ENCODE measurements at regions not wholly inside any gene's neighbourhood (a gene's known extent, or its start where the extent isn't known, plus 50 kb on each side); places are given as distances from the start of the nearest gene placed in this dataset.

DNA sequence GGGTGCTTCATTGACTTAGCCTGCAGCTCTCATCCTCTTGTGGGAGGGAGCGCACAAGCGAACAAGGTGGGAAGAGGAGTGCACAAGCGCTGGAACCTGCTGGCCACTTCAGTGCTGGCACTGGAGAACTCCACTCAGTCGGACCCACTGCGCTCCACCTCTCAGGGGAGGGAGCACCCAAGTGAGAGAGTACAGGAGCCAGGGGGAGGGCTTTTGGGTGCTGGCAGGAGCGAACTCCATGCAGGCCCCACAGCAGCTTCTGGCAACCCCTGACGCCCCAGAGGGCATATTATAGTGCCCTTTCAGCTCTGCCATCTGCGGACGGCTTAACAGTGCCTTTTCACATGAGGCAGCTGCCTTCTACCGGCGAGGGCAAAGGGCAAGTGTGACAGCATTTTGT is 774.2 kb upstream of the COX7C start:
- TF ChIP-seq, protein P1, sequence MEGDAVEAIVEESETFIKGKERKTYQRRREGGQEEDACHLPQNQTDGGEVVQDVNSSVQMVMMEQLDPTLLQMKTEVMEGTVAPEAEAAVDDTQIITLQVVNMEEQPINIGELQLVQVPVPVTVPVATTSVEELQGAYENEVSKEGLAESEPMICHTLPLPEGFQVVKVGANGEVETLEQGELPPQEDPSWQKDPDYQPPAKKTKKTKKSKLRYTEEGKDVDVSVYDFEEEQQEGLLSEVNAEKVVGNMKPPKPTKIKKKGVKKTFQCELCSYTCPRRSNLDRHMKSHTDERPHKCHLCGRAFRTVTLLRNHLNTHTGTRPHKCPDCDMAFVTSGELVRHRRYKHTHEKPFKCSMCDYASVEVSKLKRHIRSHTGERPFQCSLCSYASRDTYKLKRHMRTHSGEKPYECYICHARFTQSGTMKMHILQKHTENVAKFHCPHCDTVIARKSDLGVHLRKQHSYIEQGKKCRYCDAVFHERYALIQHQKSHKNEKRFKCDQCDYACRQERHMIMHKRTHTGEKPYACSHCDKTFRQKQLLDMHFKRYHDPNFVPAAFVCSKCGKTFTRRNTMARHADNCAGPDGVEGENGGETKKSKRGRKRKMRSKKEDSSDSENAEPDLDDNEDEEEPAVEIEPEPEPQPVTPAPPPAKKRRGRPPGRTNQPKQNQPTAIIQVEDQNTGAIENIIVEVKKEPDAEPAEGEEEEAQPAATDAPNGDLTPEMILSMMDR (IDR thresholded peaks at IDR 0.05) = no peak
- no peak for TF ChIP-seq POLR2A (IDR thresholded peaks at IDR 0.05)
- no peak for TF ChIP-seq POLR2AphosphoS5 (IDR thresholded peaks at IDR 0.05)
- TF ChIP-seq EP300 (IDR thresholded peaks at IDR 0.05; ENCODE audit: low read depth) = no peak

Data from transverse colon (tissue), 4 donors.